Gastrocnemius medialis (tissue), 4 donors: ENCODE measurements at regions not wholly inside any gene's neighbourhood (a gene's known extent, or its start where the extent isn't known, plus 50 kb on each side); places are given as distances from the start of the nearest gene placed in this dataset.

ENCODE experiments used
- CTCF ChIP-seq, 5 experiments: fragments of 450-650 bp in 3 of 5; fragments of 200-600 bp in 2 of 5; sonication (generic) in 2 of 5; IDR thresholded peaks in 4 of 5; conservative IDR thresholded peaks in 1 of 5; 1 replicate in 4 of 5; 2 replicates in 1 of 5; pipeline ENCODE4 v1.5.1; 2016 to 2019; ENCODE audit warnings: antibody characterized with exemption in 5 of 5, mild to moderate bottlenecking in 3 of 5, moderate library complexity in 3 of 5
- POLR2A ChIP-seq, 2 donors: fragments of 450-650 bp; IDR thresholded peaks; one replicate each; pipeline ENCODE4 v1.6.1; 2017; ENCODE audit warnings: antibody characterized with exemption in 2 of 2, mild to moderate bottlenecking in 2 of 2, moderate library complexity in 2 of 2

- TF ChIP-seq POLR2A (IDR thresholded peaks at IDR 0.05) (no peak), CTCF (IDR thresholded peaks at IDR 0.05 in 4 of 5, conservative IDR thresholded peaks at IDR 0.05 in 1 of 5) (no peak)
These were observed 126.0 kb upstream of the JCAD start for GRCh38 chr10:30185341-30185740.
